ENCODE measurements at regions not wholly inside any gene's neighbourhood (a gene's known extent, or its start where the extent isn't known, plus 50 kb on each side); places are given as distances from the start of the nearest gene placed in this dataset.

DNA sequence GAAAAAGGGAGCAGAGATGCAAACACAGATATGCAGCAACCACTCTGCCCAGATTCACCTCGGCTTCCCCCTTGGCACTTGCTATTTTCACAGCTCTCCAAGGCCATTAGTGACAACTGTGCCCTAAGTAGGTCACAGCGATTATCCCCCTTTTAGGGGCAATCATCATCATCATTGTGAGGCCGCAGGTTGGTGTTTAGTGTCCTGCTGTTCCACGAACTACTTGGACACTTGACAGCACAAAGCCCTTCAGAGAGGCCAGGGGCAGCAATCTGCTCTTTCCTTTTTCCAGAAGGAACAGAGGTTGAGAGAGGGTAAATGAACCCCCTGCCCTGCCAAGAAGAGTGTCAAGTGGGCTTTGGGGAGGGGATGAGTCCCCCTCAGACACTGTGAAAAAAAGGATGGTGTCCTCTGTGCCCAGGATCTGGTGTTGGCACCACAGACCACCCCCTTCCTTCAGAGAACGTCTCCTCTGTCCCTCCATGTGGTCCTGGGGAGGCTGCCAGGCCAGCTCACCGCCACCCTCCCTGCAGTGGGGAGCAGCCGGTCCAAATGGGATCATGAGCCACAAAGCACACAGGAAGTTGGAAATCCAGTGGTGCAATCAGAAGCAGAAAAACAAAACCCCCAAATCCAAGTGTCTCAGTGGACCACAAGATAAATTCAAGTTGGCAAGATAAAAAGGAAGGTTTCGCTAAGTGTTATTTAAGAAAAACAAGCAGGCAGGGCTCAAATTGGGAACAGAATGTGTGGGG, 78.4 kb upstream of the MED9 start:
- Mint-ChIP-seq H3K4me1 (ENCODE audit: unreplicated experiment) (peaks cover 12% of the 10 kb centered on the region), H3K27ac (ENCODE audit: unreplicated experiment) (no peak overlapping the region), H3K4me3 (ENCODE audit: unreplicated experiment) (no peak overlapping the region), H3K27me3 (ENCODE audit: unreplicated experiment) (peaks cover 15% of the 10 kb centered on the region), H3K9me3 (ENCODE audit: unreplicated experiment) (no peaks in the 10 kb centered on the region), H3K36me3 (ENCODE audit: low read depth, unreplicated experiment) (no peaks in the 10 kb centered on the region)
- DNase-seq (ENCODE audit: low spot score): no peak
- no peak for TF ChIP-seq CTCF (IDR thresholded peaks at IDR 0.05; ENCODE audit: unreplicated experiment)

DNA sequence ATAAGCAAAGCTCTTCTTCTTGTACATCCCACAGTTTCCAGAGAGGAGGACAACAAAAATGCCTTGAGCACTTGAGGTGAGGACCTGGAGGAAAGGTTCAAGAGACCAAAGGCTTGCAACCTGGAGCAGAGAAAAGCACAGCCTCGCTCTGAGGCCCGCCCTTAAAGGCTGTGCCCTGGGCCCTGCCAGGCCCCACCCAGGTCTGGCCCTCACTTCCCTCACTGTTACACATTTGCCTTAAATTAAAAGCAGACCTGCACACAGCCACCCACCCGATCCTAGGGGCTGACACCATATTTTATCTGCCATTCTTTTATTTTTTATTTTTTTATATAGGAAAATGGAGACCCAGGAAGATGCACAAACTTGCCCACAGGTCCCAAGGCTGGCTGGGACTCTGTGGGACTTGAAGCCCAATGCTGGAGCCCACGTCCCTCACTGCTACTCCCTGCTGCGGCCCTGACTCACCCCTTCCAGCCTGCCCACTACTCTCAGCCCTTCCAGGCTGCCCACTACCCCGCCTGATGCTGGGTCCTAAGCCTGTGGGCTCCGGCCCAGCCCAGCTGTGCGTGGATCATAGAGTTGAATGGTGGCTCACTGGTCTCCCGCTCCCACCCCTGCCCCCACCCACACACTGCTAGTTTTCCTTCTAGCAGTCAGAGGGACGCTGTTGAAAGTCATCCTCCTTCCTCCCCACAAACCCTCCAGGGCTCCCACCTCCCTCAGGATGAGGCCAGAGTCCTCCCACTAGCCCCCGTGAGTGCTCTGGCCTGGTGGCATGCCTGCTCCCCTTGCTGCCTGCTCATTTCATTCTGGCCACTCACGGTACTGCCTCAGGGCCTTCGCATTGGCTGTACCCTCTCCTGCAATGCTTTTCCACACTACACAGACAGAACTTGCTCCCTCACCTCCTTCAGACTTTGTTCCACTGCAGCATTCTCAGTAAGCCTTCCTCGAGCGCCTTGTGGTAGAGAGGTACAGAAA, 77.6 kb upstream of the MED9 start:
- DNase-seq (ENCODE audit: low spot score): no peak
- Mint-ChIP-seq H3K27ac (ENCODE audit: unreplicated experiment) (no peak overlapping the region), H3K9me3 (ENCODE audit: unreplicated experiment) (no peaks in the 10 kb centered on the region), H3K36me3 (ENCODE audit: low read depth, unreplicated experiment) (no peaks in the 10 kb centered on the region), H3K4me1 (ENCODE audit: unreplicated experiment) (peaks cover 14% of the 10 kb centered on the region), H3K4me3 (ENCODE audit: unreplicated experiment) (no peak overlapping the region), H3K27me3 (ENCODE audit: unreplicated experiment) (peaks cover 17% of the 10 kb centered on the region)
- TF ChIP-seq CTCF (IDR thresholded peaks at IDR 0.05; ENCODE audit: unreplicated experiment): no peak

- H3K36me3 Mint-ChIP-seq (ENCODE audit: low read depth, unreplicated experiment): no peaks in the 10 kb centered on the region
- peaks cover 14% of the 10 kb centered on the region for H3K4me1 Mint-ChIP-seq (ENCODE audit: unreplicated experiment)
- no peak overlapping the region for H3K27ac Mint-ChIP-seq (ENCODE audit: unreplicated experiment)
- no peaks in the 10 kb centered on the region for H3K9me3 Mint-ChIP-seq (ENCODE audit: unreplicated experiment)
- no peak overlapping the region for H3K4me3 Mint-ChIP-seq (ENCODE audit: unreplicated experiment)
- no peak for DNase-seq (ENCODE audit: low spot score)
- peaks cover 17% of the 10 kb centered on the region for H3K27me3 Mint-ChIP-seq (ENCODE audit: unreplicated experiment)
- no peak for TF ChIP-seq CTCF (IDR thresholded peaks at IDR 0.05; ENCODE audit: unreplicated experiment)
These were observed 76.7 kb upstream of the MED9 start for GRCh38 chr17:17400070-17400469.

- peaks cover 15% of the 10 kb centered on the region for H3K27me3 Mint-ChIP-seq (ENCODE audit: unreplicated experiment)
- H3K4me1 Mint-ChIP-seq (ENCODE audit: unreplicated experiment): peaks cover 14% of the 10 kb centered on the region
- H3K36me3 Mint-ChIP-seq (ENCODE audit: low read depth, unreplicated experiment): no peaks in the 10 kb centered on the region
- no peak for DNase-seq (ENCODE audit: low spot score)
- TF ChIP-seq CTCF (IDR thresholded peaks at IDR 0.05; ENCODE audit: unreplicated experiment): no peak
- H3K9me3 Mint-ChIP-seq (ENCODE audit: unreplicated experiment): no peaks in the 10 kb centered on the region
- H3K4me3 Mint-ChIP-seq (ENCODE audit: unreplicated experiment): no peak overlapping the region
- H3K27ac Mint-ChIP-seq (ENCODE audit: unreplicated experiment): no peak overlapping the region
These were observed 76.1 kb upstream of the MED9 start for GRCh38 chr17:17400566-17401184.
